Tibial artery (tissue), 4 donors: ENCODE measurements at regions not wholly inside any gene's neighbourhood (a gene's known extent, or its start where the extent isn't known, plus 50 kb on each side); places are given as distances from the start of the nearest gene placed in this dataset.

Experiments
- DNase-seq, 2 donors: peaks; one replicate each; pipeline ENCODE4 v3.0.0-alpha.2; 2019
- H3K27ac ChIP-seq, 2 donors: fragments of 200-600 bp; sonication (generic) in 1 of 2; 1 replicate in 1 of 2; 2 replicates in 1 of 2; pipeline ENCODE4 v1.5.1; 2018 to 2019; ENCODE audit warnings: mild to moderate bottlenecking in 1 of 2
- H3K27me3 ChIP-seq, 2 donors: fragments of 200-600 bp; sonication (generic) in 1 of 2; one replicate each; pipeline versions ENCODE4 v1.5.1 to v1.6.0; 2016 to 2019
- H3K36me3 ChIP-seq, 3 donors: fragments of 200-600 bp; sonication (generic) in 2 of 3; one replicate each; pipeline ENCODE4 v1.5.1; 2016 to 2019; ENCODE audit warnings: mild to moderate bottlenecking in 2 of 3
- H3K4me1 ChIP-seq, 4 donors: fragments of 200-600 bp; sonication (generic) in 2 of 4; 1 replicate in 3 of 4; 2 replicates in 1 of 4; pipeline ENCODE4 v1.5.1; 2016 to 2019
- H3K4me3 ChIP-seq, 2 donors: fragments of 200-600 bp; sonication (generic) in 1 of 2; 1 replicate in 1 of 2; 2 replicates in 1 of 2; pipeline ENCODE4 v1.5.1; 2018 to 2019; ENCODE audit warnings: mild to moderate bottlenecking in 2 of 2
- H3K9me3 ChIP-seq, 3 donors: fragments of 200-600 bp; sonication (generic) in 1 of 3; one replicate each; pipeline ENCODE4 v1.5.1; 2016 to 2019
- intact Hi-C: fragments of 100-400 bp; cut with DNase I; formaldehyde crosslinking; loops from one replicate; pipeline ENCODE4 v1.15.0; 2023; ENCODE audit warnings: low total_unique reads
- TF ChIP-seq, protein P1 (sequence below), 2 experiments: fragments of 200-600 bp in 1 of 2; fragments of 450-650 bp in 1 of 2; IDR thresholded peaks; one replicate each; pipeline ENCODE4 v1.5.1; 2017 to 2019; ENCODE audit warnings: antibody characterized with exemption in 2 of 2, mild to moderate bottlenecking in 1 of 2, moderate library complexity in 1 of 2

DNA sequence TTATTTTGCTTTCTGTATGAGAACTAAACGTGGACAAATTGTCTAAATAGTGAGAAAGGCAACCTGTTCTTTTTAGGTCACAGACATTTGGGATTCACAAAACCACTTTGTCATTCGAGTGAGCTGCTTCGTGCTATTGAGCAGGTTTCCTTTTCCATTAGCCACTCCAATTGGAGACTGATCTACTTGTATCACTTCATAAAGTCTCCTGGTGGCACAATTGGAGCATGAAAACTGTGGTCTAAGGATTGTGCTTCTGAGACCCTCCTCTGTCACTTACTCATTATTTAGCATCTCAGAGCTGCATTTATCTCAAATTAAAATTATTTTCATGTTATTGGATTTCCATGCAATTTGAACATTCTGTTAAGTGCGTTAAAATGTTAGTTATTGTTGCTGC is 397.7 kb downstream of the TDRD3 start:
- Histone ChIP-seq H3K4me1 (peaks cover 0 to 10% (median 0%) of the 10 kb centered on the region in 4 donors), H3K9me3 (no peaks in the 10 kb centered on the region), H3K27me3 (no peaks in the 10 kb centered on the region), H3K36me3 (no peaks in the 10 kb centered on the region), H3K27ac (no peak overlapping the region), H3K4me3 (no peak overlapping the region)
- TF ChIP-seq, protein P1, sequence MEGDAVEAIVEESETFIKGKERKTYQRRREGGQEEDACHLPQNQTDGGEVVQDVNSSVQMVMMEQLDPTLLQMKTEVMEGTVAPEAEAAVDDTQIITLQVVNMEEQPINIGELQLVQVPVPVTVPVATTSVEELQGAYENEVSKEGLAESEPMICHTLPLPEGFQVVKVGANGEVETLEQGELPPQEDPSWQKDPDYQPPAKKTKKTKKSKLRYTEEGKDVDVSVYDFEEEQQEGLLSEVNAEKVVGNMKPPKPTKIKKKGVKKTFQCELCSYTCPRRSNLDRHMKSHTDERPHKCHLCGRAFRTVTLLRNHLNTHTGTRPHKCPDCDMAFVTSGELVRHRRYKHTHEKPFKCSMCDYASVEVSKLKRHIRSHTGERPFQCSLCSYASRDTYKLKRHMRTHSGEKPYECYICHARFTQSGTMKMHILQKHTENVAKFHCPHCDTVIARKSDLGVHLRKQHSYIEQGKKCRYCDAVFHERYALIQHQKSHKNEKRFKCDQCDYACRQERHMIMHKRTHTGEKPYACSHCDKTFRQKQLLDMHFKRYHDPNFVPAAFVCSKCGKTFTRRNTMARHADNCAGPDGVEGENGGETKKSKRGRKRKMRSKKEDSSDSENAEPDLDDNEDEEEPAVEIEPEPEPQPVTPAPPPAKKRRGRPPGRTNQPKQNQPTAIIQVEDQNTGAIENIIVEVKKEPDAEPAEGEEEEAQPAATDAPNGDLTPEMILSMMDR (IDR thresholded peaks at IDR 0.05), result no peak
- DNase-seq, result no peak
- intact Hi-C loops, result no loop called here

DNA sequence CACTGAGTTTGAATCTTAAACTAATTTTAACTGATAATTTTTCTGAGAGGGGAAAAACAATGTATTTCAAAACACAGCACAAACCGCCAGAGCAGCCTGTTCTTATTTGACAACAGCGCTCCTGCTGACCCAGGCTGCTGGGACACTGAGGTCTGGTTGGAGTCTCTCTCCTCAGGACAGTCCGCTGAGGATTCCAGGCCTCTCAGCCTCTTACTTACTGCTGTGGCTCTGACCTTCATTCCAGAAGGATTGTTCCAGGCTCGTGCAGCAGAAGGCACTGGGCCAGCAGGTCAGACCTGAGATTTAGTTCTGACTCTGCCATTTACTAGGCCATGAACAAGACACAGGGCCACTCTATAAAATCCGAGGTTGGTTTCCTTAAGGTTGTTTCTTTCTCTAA is 393.6 kb downstream of the TDRD3 start:
- TF ChIP-seq, protein P1 (IDR thresholded peaks at IDR 0.05), result no peak
- intact Hi-C loops, result no loop called here
- no peak overlapping the region for H3K27ac ChIP-seq
- peak in 1 of 2 donors; percentile 51 for DNase-seq
- peaks cover 0 to 37% (median 6%) of the 10 kb centered on the region in 4 donors for H3K4me1 ChIP-seq
- no peaks in the 10 kb centered on the region for H3K36me3 ChIP-seq
- H3K27me3 ChIP-seq, result no peaks in the 10 kb centered on the region
- no peaks in the 10 kb centered on the region for H3K9me3 ChIP-seq
- no peak overlapping the region for H3K4me3 ChIP-seq

DNA sequence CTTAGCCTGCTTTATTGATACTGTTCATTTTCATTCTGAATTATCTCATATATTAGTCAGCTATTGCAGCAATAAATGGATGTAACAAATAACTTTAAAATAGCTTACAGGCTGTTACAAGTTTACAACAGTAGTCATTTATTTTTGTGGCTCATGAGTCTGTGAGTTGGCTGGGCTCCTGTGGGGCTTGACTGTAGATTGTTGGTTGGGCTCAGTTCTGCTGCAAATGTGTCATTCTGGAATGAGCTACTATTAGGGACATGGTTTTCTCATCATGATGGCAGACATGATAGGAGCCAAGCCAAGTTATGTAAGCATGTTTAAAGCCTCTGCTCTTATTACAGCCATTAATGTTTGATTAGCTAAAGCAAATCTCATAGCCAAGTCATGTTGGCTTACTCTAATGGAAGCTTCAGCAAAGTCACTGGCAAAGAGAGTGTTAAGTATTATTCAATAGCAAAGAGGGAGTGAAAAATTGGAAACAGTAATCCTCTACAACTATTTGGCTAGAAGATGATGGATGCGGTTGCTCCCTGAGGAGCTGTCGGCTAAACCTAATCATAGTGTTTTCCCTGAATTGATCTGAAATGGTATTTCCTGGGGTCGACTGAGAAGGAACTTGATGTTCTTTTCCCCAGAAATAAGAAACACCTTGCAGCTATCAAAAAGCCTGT is 391.3 kb downstream of the TDRD3 start:
- intact Hi-C loops, result no loop called here
- peak in 1 of 2 donors; percentile 67 for DNase-seq

DNA sequence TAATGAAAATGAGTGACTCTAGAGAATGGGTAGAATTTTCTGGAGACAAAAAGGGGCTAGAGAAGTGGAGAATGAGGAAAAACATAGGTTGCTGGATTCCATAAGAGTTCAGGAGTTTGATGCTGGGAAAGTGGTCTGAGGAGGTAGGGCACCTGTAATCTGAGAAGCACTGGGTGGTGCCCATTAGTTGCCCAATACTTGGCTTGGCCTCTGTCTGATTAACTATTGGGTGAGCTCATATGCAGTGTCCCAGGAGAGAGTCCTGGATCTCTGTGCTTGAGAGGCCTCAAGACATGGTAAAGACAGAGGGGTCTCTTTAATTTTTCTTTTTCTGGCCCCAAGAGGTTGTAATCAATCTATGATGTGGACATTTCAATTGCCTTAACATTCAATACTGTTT is 390.1 kb downstream of the TDRD3 start:
- Histone ChIP-seq H3K9me3 (no peaks in the 10 kb centered on the region), H3K27me3 (no peaks in the 10 kb centered on the region), H3K36me3 (no peaks in the 10 kb centered on the region), H3K4me3 (no peak overlapping the region), H3K27ac (no peak overlapping the region), H3K4me1 (peaks cover 0 to 37% (median 6%) of the 10 kb centered on the region in 4 donors)
- no peak for DNase-seq
- TF ChIP-seq, protein P1 (IDR thresholded peaks at IDR 0.05), result no peak
- intact Hi-C loops, result no loop called here

More for the DNA sequence above, 391.3 kb downstream of the TDRD3 start:
- TF ChIP-seq, protein P1 (IDR thresholded peaks at IDR 0.05), result no peak
- peak overlapping the region in 1 of 2 donors; percentile 3 for H3K27ac ChIP-seq
- no peak overlapping the region for H3K4me3 ChIP-seq
- peaks cover 0 to 37% (median 6%) of the 10 kb centered on the region in 4 donors for H3K4me1 ChIP-seq
- no peaks in the 10 kb centered on the region for H3K9me3 ChIP-seq
- no peaks in the 10 kb centered on the region for H3K36me3 ChIP-seq
- H3K27me3 ChIP-seq, result no peaks in the 10 kb centered on the region

DNA sequence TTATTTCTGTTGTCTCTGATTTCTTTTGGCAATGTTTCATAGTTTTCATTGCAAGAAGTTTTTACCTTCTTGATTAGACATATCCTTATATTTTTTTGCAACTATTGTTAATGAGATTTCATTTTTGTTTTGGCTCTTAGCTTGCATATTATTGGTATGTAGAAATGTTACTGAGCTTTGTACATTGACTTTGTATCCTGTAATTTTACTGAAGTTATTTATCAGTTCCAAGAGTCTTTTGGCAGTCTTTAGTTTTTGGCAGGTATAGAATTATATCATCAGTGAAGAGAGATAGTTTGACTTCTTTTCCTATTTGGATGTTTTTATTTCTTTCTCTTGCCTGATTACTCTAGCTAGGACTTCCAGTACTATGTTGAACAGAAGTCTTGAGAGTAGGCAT is 375.7 kb downstream of the TDRD3 start:
- no peak for DNase-seq
- Histone ChIP-seq H3K4me1 (no peaks in the 10 kb centered on the region), H3K4me3 (no peak overlapping the region), H3K36me3 (no peaks in the 10 kb centered on the region), H3K27ac (no peak overlapping the region), H3K9me3 (no peaks in the 10 kb centered on the region), H3K27me3 (no peaks in the 10 kb centered on the region)
- intact Hi-C loops, result no loop called here
- TF ChIP-seq, protein P1 (IDR thresholded peaks at IDR 0.05), result no peak
